HG02678 (cell line): ENCODE measurements at regions not wholly inside any gene's neighbourhood (a gene's known extent, or its start where the extent isn't known, plus 50 kb on each side); places are given as distances from the start of the nearest gene placed in this dataset.
A peak's percentile ranks its signal among the peaks of the same experiment; 100 is the strongest.
"Not testable (repeated sequence)": the region's sequence is repeated elsewhere in the genome, so short reads cannot be mapped to it uniquely, and the experiment has no call there.

Source experiments
- ATAC-seq: cut with Tn5 transposase; IDR thresholded peaks from one replicate; pipeline ENCODE4 v1.9.1; 2021; ENCODE audit warnings: mild to moderate bottlenecking, moderate library complexity; ENCODE audit not compliant: unreplicated experiment

GRCh38 chr6:119985952-119986736, 636.6 kb upstream of the MAN1A1 start:
- ATAC-seq: no peak

DNA sequence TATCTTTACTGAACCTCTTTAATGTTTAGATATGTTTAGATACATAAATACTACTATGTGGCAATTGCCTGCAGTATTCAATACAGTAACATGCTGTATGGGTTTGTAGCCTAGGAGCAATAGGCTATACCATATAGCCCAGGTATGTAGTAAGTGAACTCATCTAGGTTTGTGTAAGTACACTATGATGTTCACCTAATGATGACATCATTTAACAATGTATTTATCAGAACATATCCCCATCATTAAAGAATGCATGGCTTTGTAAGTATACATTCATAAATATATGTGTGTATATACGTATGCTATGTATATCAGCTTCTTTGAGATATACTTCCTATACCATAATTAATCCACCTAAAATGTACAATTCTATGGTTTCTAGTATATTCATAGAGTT, 631.2 kb upstream of the MAN1A1 start:
- no peak for ATAC-seq

DNA sequence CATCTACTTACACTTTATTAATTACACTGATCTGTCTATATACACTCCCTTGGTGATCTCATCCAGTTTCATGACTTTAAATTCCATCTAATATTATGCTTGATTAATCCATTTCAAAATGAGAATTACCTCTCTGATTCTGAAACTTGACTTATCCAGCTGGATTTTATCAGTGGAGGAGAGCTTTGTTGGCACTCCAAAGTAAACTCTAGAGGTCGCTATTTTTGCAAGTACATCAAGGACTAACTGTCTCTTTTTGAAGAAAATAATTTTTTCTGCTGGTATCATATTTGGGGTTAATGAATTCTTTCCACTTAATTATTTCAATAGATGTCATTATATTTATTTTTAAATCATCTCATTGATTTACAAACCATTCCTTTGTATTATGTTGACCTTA, 630.3 kb upstream of the MAN1A1 start:
- ATAC-seq: no peak

- peak; percentile 58 for ATAC-seq
These were observed 628.8 kb upstream of the MAN1A1 start for GRCh38 chr6:119978274-119978889.

DNA sequence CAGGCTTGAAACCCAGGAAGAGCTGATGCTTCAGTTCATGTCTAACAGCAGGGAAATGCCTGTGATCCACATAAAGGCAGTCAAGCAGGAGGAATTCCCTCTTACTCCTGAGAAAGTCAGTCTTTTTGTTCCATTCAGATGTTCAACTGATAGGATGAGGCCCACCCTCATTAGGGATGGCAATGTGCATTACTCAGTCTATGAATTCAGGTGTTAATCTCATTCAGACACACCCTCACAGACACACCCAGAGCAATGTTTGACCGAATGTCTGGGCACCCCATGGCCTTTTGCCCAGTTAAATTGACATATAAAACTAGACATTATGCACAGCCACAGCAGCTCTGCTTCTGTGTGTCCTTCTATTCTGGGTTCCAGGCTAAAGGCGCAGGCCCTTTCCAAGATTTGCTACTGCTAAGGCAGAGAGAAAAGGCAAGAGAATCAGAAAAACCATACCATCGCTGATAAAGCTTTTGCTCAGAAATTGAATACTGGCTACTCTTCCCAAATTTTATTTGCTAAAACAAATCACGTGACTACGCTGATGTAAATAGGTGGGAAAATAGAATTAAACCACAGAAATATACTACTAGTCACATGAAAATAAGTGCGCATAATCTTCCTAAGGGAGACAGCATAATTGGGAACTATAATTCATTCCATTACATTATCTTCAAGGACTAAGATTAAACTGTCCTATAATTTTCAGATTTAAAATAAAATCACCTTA, 625.0 kb upstream of the MAN1A1 start:
- ATAC-seq: no peak

- ATAC-seq: peak; percentile 68
These were observed 616.9 kb upstream of the MAN1A1 start for GRCh38 chr6:119966484-119966883.

GRCh38 chr6:119965900-119966299, 616.3 kb upstream of the MAN1A1 start:
- no peak for ATAC-seq

DNA sequence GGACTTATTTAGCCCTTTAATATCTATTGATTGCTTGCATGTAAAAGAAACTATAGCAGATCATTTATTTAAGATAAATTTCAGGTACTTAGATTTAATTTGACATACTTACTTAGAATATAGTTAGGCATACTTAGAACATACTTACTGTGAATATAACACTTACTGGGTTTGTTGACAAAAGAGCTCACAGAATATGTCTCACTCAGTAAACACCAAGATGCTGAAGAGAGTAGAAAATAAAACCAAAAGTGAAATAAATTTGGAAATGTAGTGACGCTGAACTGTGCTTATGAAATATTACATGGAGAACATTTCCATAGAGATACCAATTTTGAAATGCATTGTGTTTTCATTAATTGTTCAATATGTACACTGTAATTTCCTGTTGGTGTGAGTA, 615.4 kb upstream of the MAN1A1 start:
- ATAC-seq: no peak

- ATAC-seq: no peak
These were observed 612.9 kb upstream of the MAN1A1 start for GRCh38 chr6:119962505-119962904.

DNA sequence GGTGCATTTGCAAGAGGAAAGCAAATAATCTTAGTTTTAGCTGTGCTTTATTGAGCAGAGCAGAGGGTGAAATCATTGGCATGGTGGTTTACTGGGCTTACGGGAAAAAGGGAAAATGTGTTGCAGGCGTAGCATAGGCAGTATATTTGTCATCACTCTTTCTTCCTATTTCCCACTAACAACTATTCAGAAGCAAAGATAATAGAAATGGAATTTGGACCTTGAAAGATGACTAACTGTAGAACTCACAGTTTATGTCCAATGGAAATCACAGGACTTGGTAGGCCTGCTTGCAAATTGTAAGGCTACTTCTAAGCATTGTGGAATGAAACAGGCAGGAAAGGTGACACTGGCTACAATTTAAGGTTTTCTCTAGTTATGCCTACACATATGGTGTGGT, 611.9 kb upstream of the MAN1A1 start:
- ATAC-seq: no peak

DNA sequence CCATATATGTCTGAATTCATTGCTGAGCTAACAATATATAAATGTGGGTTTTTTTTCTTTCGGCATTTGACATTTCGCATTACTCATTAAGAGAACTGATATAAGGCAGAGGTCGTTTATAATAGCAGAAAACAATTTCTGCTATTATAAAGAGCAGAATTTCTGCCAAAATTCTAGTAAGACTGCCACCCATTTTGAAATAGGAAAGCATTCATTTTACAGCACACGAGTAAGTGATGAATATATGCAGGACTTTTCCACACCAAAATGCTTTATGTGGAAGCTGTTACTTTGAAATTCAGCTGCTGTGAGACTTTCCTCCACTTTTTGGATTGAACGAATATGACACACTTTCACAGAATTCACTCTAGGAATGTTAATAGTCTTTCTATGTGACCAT, 610.9 kb upstream of the MAN1A1 start:
- no peak for ATAC-seq

DNA sequence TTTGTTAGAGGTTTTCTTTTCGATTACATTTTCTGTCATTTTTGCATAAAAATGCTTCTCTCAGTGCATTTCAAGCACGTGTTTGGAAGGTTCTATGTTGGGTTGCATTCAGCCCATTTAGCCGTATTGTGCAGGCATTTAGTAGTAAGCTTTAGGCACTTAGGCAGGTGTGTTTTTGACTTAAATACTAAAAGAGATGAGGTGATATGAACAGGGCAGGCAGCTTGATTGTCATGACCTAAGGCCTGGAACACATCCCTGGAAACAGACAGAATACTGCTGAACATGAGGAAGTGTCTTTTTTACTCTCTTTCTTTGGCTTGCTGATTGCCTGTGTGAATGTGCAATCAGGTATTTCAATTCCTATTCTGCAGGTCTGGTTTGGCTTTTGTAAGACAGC, 610.5 kb upstream of the MAN1A1 start:
- ATAC-seq: no peak

DNA sequence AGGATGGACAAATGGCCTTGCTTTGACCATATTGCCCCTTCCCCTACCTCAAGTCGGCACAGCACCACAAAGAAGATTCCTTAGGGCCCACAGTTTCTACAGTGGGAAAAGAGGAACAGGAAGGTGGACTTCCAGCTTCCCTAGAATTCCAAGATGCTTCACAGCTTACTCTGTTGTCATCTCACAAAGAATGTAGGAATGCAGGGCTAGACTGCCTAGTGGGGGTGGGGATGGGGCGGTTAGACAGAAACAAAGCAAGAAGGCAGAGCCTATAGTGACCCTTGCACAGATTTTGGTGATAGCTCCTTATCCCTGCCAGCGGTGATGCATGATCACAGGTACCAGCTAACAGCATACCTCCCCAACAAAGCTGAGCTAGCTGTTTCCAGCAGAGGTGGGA, 607.6 kb upstream of the MAN1A1 start:
- ATAC-seq: no peak

DNA sequence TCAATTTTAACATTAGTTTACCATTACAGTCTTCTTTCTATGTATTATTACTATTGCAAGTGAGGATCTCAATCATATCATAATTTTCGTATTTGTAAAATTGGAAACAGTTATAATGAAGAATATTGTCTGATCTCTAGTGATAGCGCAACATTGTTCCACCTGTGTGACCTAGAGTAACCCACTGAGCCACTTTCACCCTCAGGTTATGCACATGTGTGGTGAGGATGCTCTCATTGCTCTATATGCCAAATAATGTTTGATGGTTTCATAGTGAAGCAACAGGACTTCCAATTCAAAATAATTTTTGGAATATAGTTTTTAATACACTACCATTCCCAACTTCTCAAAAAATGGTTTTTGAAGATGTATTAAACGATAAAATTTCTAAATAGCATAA, 603.1 kb upstream of the MAN1A1 start:
- no peak for ATAC-seq

DNA sequence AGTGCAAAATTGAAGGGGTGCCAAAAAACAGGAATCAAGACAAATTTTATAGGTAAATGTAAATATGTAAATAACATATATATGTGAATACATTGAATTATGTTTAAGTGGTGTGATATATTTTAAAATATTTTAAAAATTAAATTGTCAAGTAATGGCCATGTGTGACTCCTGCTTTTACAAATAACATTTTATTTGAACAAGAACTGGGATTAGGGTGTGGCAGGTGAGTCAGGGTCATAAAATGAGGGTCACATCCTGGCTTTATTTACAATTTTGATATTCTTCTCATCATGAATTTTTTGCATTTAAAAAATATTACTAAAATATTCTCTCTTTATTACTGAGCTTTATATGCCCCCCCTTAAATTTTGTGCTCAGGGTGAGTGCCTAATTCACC, 601.1 kb upstream of the MAN1A1 start:
- no peak for ATAC-seq

DNA sequence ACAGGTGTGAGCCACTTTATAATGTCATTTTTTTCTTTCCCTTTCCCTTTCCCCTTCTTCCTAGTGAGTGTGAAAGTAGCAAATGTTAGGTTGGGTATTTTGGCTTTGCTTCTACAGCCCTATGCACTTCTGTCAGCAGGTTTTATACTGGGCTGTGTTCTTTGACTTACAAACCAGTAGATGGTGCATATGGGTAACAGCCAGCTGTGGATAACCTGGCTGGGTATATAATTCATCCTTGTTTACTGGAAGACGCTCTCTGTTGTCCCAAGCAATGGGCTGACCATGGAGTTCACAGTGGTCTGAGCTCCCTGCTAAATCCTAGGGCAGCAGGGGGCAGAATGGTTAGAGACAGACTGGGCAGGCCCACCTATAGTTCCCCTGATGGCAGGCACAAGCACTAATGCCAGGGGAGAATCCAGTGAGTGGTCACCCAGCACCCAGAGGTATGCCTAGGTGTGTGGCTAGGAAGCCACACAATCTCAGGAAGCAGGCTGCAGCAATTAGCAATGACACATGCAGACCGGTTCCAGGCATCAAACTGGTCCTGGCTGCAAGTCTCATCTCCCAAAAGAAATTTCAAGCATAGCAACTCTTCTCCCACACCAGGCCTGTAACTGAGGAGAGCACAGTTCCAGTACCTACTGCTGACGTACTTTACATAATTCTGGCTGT, 592.7 kb upstream of the MAN1A1 start:
- ATAC-seq: no peak

- no peak for ATAC-seq
These were observed 589.2 kb upstream of the MAN1A1 start for GRCh38 chr6:119938752-119939151.

DNA sequence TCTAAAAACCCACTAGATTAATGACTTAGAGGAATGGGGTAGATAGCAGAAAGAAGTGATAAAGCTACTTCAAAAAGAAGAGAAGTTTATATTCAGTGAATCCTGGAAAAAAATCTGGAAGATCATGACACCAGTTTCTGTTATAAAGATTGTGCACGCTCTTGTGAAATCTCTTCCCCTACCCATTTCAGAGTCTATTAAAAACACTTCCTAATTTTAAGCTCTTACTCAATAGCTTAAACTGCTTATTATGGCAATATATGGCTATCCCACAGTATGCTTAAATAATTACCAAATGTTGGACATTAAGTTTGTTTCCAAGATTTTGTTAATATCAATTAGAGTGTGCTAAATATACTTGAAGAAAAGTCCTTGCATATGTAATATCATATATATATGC, 585.3 kb upstream of the MAN1A1 start:
- ATAC-seq: no peak

GRCh38 chr6:119929121-119929520, 579.6 kb upstream of the MAN1A1 start:
- ATAC-seq: no peak

- ATAC-seq: not testable (repeated sequence)
These were observed 575.3 kb upstream of the MAN1A1 start for GRCh38 chr6:119924888-119925287.

- no peak for ATAC-seq
These were observed 573.3 kb upstream of the MAN1A1 start for GRCh38 chr6:119922814-119923213.
